DOHH2 (cell line): ENCODE measurements at regions not wholly inside any gene's neighbourhood (a gene's known extent, or its start where the extent isn't known, plus 50 kb on each side); places are given as distances from the start of the nearest gene placed in this dataset.

ENCODE experiments used
- H3F3A ChIP-seq: fragments of 200-600 bp; sonication (generic), shearing (Covaris generic); 2 replicates; pipeline ENCODE4 v1.6.0; 2016; ENCODE audit warnings: antibody characterized with exemption, mild to moderate bottlenecking; ENCODE audit not compliant: control insufficient read depth, insufficient read depth
- H3K27ac ChIP-seq: fragments of 200-600 bp; sonication (generic); 2 replicates; pipeline ENCODE4 v1.5.1; 2014; ENCODE audit warnings: low read depth, mild to moderate bottlenecking, low read length, moderate library complexity
- H3K27me3 ChIP-seq: fragments of 200-600 bp; sonication (generic); 2 replicates; pipeline ENCODE4 v1.6.1; 2014; ENCODE audit warnings: mild to moderate bottlenecking, low read length, mixed read lengths; ENCODE audit not compliant: control insufficient read depth
- H3K36me3 ChIP-seq: fragments of 200-600 bp; sonication (generic); 2 replicates; pipeline ENCODE4 v1.6.1; 2014; ENCODE audit warnings: mild to moderate bottlenecking, low read length, moderate library complexity, mixed read lengths; ENCODE audit not compliant: control insufficient read depth
- H3K4me1 ChIP-seq: fragments of 200-600 bp; sonication (generic); 2 replicates; pipeline ENCODE4 v1.6.1; 2014; ENCODE audit warnings: mild to moderate bottlenecking, low read length, mixed read lengths; ENCODE audit not compliant: control insufficient read depth
- H3K4me2 ChIP-seq: fragments of 200-600 bp; sonication (generic); 2 replicates; pipeline ENCODE4 v1.6.0; 2014; ENCODE audit warnings: mild to moderate bottlenecking, low read length, moderate library complexity
- H3K4me3 ChIP-seq: fragments of 200-600 bp; sonication (generic); 2 replicates; pipeline ENCODE4 v1.5.1; 2014; ENCODE audit warnings: mild to moderate bottlenecking, low read length, mixed read lengths
- H3K79me2 ChIP-seq: fragments of 200-600 bp; sonication (generic); 2 replicates; pipeline ENCODE4 v1.6.1; 2014; ENCODE audit warnings: mild to moderate bottlenecking, low read length, mixed read lengths; ENCODE audit not compliant: control insufficient read depth
- H3K9me2 ChIP-seq: fragments of 200-600 bp; sonication (generic); replicated peaks from 2 replicates; pipeline ENCODE4 v1.6.1; 2014; ENCODE audit warnings: mild to moderate bottlenecking, low read length, mixed read lengths; ENCODE audit not compliant: control insufficient read depth
- H3K9me3 ChIP-seq: fragments of 200-600 bp; sonication (generic); 2 replicates; pipeline ENCODE4 v1.6.1; 2014; ENCODE audit warnings: antibody characterized with exemption, low read length, mixed read lengths; ENCODE audit not compliant: control insufficient read depth, insufficient read depth
- H4K20me1 ChIP-seq: fragments of 200-600 bp; sonication (generic); 2 replicates; pipeline ENCODE4 v1.6.0; 2014; ENCODE audit warnings: low read depth, mild to moderate bottlenecking, antibody characterized with exemption, low read length, moderate library complexity; ENCODE audit not compliant: control insufficient read depth, insufficient read depth
- CTCF ChIP-seq: fragments of 200-600 bp; sonication (generic); IDR thresholded peaks from one replicate; pipeline ENCODE4 v1.5.1; 2014; ENCODE audit warnings: antibody characterized with exemption, mild to moderate bottlenecking, low read depth, low read length; ENCODE audit not compliant: poor library complexity, severe bottlenecking
- EZH2phosphoT487 ChIP-seq: fragments of 200-600 bp; sonication (generic); IDR thresholded peaks from 2 replicates; pipeline ENCODE4 v1.6.1; 2017; ENCODE audit warnings: borderline replicate concordance, mild to moderate bottlenecking, antibody characterized with exemption, low read length, moderate library complexity, mixed read lengths

- no peak for TF ChIP-seq CTCF
- TF ChIP-seq EZH2phosphoT487: no peak
- Histone ChIP-seq H3K9me2 (no peaks in the 10 kb centered on the region), H3F3A (no peaks in the 10 kb centered on the region), H3K27me3 (peaks cover 3% of the 10 kb centered on the region; the same call in 1 of the 2 replicates), H3K4me1 (no peaks in the 10 kb centered on the region), H3K36me3 (no peaks in the 10 kb centered on the region), H3K27ac (no peak overlapping the region), H4K20me1 (no peaks in the 10 kb centered on the region), H3K79me2 (no peaks in the 10 kb centered on the region), H3K4me3 (no peak overlapping the region), H3K4me2 (no peak overlapping the region), H3K9me3 (no peaks in the 10 kb centered on the region)
These were observed 284.7 kb upstream of the HDAC4 start for GRCh38 chr2:239685556-239685955.

GRCh38 chr2:239684996-239685395 lies 284.2 kb upstream of the HDAC4 start:
- Histone ChIP-seq H3K4me2 (no peak overlapping the region), H3K27ac (no peak overlapping the region), H3K4me3 (no peak overlapping the region), H3K79me2 (no peaks in the 10 kb centered on the region), H3F3A (no peaks in the 10 kb centered on the region), H3K27me3 (peaks cover 3% of the 10 kb centered on the region; the same call in 1 of the 2 replicates), H4K20me1 (no peaks in the 10 kb centered on the region), H3K9me3 (no peaks in the 10 kb centered on the region), H3K9me2 (no peaks in the 10 kb centered on the region), H3K4me1 (no peaks in the 10 kb centered on the region), H3K36me3 (no peaks in the 10 kb centered on the region)
- no peak for TF ChIP-seq CTCF
- no peak for TF ChIP-seq EZH2phosphoT487

- Histone ChIP-seq H3K36me3 (no peaks in the 10 kb centered on the region), H3K27me3 (peaks cover 3% of the 10 kb centered on the region; the same call in 1 of the 2 replicates), H3K4me1 (no peaks in the 10 kb centered on the region), H3K4me3 (no peak overlapping the region), H3K9me3 (no peaks in the 10 kb centered on the region), H4K20me1 (no peaks in the 10 kb centered on the region), H3K79me2 (no peaks in the 10 kb centered on the region), H3K27ac (no peak overlapping the region), H3F3A (no peaks in the 10 kb centered on the region), H3K9me2 (no peaks in the 10 kb centered on the region), H3K4me2 (no peak overlapping the region)
- TF ChIP-seq CTCF: no peak
- TF ChIP-seq EZH2phosphoT487: no peak
These were observed 283.5 kb upstream of the HDAC4 start for GRCh38 chr2:239684271-239684810.
